ENCODE measurements at regions not wholly inside any gene's neighbourhood (a gene's known extent, or its start where the extent isn't known, plus 50 kb on each side); places are given as distances from the start of the nearest gene placed in this dataset.

DNA sequence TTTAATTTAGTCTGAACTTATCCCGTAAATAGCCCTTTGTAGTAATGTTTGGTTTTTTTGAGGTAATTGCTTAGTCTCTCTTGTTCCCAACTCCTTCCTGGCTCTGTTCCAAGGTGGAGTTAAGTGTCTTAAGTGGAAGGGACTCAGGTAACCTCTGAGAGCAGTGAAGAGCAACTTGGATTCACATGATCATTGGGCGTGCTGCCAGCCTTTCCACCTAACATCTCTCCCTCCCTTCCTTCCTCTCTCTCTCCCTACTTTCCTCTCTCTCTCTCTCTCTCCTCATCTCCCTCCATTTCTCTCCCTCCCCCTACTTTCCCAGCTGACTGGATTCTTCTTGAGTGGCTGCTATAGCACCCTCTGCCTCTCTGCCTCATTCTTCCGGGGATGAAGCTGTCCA is 232.9 kb upstream of the SASH1 start:
- TF ChIP-seq ZBTB43 (CRISPR knock-in tag; IDR thresholded peaks at IDR 0.05) (no peak), ZBTB21 (CRISPR knock-in tag; IDR thresholded peaks at IDR 0.05; ENCODE audit: borderline replicate concordance) (no peak), JUN (CRISPR knock-in tag; IDR thresholded peaks at IDR 0.05) (no peak), ATF3 (CRISPR knock-in tag; conservative IDR thresholded peaks at IDR 0.05) (no peak)
- TF ChIP-seq, protein P1, sequence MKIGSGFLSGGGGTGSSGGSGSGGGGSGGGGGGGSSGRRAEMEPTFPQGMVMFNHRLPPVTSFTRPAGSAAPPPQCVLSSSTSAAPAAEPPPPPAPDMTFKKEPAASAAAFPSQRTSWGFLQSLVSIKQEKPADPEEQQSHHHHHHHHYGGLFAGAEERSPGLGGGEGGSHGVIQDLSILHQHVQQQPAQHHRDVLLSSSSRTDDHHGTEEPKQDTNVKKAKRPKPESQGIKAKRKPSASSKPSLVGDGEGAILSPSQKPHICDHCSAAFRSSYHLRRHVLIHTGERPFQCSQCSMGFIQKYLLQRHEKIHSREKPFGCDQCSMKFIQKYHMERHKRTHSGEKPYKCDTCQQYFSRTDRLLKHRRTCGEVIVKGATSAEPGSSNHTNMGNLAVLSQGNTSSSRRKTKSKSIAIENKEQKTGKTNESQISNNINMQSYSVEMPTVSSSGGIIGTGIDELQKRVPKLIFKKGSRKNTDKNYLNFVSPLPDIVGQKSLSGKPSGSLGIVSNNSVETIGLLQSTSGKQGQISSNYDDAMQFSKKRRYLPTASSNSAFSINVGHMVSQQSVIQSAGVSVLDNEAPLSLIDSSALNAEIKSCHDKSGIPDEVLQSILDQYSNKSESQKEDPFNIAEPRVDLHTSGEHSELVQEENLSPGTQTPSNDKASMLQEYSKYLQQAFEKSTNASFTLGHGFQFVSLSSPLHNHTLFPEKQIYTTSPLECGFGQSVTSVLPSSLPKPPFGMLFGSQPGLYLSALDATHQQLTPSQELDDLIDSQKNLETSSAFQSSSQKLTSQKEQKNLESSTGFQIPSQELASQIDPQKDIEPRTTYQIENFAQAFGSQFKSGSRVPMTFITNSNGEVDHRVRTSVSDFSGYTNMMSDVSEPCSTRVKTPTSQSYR (CRISPR knock-in tag; IDR thresholded peaks at IDR 0.05) = no peak
- TF ChIP-seq, protein P2, sequence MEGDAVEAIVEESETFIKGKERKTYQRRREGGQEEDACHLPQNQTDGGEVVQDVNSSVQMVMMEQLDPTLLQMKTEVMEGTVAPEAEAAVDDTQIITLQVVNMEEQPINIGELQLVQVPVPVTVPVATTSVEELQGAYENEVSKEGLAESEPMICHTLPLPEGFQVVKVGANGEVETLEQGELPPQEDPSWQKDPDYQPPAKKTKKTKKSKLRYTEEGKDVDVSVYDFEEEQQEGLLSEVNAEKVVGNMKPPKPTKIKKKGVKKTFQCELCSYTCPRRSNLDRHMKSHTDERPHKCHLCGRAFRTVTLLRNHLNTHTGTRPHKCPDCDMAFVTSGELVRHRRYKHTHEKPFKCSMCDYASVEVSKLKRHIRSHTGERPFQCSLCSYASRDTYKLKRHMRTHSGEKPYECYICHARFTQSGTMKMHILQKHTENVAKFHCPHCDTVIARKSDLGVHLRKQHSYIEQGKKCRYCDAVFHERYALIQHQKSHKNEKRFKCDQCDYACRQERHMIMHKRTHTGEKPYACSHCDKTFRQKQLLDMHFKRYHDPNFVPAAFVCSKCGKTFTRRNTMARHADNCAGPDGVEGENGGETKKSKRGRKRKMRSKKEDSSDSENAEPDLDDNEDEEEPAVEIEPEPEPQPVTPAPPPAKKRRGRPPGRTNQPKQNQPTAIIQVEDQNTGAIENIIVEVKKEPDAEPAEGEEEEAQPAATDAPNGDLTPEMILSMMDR (IDR thresholded peaks at IDR 0.05) = no peak
